HG03280 (cell line): ENCODE measurements at regions not wholly inside any gene's neighbourhood (a gene's known extent, or its start where the extent isn't known, plus 50 kb on each side); places are given as distances from the start of the nearest gene placed in this dataset.

Experiments
- ATAC-seq: cut with Tn5 transposase; IDR thresholded peaks from one replicate; pipeline ENCODE4 v1.9.1; 2021; ENCODE audit warnings: mild to moderate bottlenecking, moderate library complexity; ENCODE audit not compliant: unreplicated experiment

DNA sequence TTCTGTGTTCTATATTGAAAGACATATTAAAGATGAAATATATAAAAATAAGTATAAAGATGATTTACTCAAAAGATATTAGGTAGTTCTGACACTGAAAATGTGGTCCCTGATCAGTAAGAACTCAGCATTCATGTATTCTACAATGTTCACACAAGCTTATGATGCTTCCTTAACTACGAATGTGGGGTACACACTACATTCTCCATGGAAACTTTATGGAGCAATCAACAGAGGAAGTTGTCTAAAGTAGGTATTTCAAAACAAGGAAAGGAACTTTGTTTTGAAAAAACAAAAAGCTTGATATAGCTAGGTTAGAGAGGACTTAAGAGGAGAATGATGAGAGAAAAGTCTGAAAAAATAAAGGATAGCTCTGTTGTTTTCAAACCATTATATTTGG, 119.7 kb upstream of the RGS18 start:
- ATAC-seq = no peak

DNA sequence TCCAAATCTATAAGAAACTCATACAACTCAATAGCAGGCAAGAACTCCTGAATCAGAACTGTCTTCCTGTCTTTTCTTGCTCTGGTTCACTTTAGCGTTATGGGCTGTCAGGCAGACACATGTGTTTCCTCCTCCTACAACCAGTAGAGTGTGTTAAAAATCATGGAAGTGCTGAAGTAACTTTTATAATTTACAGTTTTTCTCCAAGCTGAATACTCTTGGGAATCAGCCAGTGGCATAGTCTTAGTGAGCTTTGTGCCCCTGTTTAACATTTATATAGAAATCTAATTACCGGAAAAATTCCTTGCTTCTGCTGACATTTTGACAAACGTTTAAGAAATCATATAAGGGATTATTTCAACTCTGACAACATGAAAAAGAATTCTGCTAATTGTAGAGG, 113.1 kb upstream of the RGS18 start:
- no peak for ATAC-seq

DNA sequence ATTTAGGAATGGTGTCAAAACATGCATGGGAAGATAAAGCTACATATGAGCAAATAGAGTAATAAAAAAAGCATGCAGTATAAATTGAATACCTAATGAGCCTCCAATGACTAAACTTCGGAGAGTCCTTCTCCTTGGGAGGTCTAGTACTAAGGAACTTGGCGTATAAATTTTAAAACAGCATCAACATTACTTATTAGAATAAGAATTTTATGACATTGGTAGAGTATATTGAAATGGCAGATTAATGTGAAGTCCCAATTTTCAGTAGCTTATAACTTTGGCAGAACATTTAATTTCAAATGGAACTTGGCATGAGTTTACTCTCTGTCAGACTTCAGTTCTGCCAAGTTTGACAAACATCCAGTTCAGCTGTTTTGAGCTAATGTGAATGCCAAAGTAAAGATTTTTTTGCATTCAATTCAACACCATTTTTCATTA, 104.7 kb upstream of the RGS18 start:
- no peak for ATAC-seq

DNA sequence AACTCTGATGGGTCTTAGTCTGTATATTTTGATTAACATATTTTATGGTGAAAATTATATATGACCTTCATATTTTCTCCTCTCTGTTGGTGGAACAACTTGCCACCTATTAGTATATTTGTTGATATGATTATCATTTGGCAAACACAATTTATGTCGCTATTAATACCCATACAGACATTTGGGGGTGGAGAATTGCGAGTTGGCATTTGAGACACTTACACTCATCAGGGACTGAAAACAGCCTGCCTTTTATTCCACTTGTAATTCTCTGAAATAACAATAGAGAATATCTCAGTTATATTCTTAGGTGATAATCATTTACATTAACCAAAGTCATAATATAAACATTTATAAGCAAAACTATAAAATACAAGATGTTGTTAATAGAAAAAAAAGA, 100.5 kb upstream of the RGS18 start:
- ATAC-seq = no peak

DNA sequence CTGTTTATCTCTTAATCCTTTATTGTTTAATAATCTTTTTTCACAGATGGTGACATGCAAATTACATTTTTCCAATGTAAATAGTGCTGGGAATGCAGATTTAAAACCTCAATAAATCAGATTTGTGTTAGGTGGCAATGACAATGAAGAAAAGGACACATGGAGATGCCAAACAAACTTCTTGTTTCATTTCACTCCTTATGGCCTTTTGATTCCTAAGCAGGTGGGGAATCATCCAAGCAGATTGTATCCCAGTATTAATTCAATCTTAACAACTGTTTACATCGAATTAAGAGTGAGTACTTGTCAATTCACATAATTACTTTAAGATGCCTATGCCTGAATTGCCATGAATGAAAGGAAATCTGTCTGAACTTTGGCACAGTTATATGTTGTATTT, 98.9 kb upstream of the RGS18 start:
- ATAC-seq = no peak

DNA sequence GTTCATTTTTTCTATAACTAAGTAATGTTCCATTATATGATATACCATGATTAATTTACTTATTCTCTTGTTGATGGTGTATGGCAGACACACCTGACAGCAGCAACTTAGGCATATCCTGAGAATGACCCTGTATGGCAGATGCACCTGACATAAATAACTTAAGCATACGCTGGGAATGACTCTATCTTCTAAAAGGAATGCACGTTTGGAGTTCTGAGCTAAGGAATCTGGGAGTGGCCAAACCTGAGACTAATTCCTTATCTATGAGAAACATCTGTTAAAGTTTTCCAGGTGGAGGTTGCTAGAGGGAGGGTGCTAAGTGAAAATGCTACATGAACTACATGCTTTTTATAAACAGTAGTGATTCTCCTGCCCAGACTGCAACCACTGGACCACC, 96.7 kb upstream of the RGS18 start:
- ATAC-seq = no peak

DNA sequence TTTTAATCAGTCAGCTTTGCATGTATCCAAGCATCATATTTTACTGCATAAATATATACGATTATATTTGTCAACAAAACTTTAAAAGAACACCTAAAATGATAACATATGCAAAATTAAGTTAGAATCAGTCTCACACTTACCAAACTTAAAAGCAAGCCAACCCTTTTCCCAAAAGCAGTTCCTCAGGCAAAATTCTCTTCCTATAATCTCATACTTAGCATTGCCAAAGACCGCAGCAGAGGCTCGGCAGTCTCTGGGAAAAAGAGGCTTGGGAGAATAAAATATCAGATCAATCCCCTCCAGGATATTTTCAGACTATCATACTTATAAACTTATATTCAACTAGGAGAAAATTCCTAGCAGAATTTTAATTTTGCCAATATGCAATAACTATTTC, 93.2 kb upstream of the RGS18 start:
- no peak for ATAC-seq

DNA sequence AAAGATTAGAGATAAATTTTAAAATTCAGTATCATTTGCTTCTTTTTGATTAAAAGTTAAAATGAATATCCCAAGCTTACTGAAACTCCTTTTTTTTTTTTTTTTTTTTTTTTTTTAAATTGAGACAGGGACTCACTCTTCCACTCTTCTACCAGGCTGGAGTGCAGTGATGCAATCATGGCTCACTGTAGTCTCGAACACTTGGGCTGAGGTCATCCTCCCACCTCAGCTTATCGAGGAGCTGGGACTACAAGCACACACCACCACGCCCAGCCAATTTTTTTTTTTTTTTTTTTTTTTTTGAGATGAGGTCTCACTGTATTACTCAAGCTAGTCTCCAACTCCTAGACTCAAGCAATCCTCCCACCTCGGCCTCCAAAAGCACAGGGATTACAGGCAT, 92.1 kb upstream of the RGS18 start:
- ATAC-seq = no peak

DNA sequence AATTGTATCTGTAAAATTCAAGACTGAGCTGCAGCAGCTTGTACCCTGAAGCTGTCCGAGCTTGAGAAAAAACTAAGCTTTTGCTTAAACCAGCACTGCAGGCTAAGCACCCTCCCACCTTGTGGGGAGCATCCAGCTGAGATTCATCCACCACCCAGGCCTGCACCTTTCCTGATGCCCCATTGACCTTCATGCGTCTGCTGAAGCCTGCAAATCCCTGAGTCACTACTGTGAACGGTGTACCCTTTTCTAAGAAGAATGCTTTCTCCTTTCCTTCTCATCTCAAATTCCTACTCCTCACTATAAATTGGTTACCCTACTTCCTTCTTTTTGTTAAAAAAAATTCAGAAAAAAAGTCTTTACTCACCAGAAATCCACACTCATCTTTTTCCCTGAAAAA, 90.9 kb upstream of the RGS18 start:
- no peak for ATAC-seq

DNA sequence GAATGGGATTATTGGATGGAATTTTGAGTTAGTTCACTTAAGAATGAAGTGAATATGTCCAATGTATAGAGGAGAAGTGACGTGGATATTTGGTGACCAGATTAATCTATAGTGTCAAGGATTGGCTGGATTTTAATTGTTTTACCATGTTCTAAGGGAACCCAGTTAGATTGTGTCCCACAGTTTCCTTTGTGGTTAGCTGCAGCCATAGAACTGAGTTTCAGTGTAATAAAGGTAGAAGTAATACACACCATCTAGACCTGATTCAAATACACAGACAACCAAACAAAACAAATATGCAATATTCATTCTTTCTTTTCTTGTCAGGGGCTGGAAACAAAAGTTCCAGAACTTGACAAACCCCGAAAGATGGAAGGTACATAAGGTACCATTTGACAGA, 88.0 kb upstream of the RGS18 start:
- no peak for ATAC-seq

DNA sequence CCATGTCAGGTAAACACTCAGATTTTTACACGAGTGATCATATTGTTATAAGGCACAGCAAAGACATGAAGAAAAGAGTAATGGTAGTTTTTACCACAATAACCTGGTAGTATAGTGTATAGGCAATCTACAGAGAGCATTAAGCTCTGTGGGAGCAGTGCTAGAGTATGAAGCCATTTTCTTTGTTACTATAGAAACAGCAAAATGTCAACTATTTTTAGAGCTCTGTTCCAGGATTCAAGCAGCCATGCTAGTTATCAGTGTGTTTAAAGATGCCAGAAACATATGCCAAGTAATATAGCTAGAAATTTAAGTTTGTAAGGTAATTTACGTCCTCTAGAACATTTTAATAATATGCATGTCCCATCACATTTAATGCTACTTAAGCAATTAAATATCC, 77.6 kb upstream of the RGS18 start:
- no peak for ATAC-seq

DNA sequence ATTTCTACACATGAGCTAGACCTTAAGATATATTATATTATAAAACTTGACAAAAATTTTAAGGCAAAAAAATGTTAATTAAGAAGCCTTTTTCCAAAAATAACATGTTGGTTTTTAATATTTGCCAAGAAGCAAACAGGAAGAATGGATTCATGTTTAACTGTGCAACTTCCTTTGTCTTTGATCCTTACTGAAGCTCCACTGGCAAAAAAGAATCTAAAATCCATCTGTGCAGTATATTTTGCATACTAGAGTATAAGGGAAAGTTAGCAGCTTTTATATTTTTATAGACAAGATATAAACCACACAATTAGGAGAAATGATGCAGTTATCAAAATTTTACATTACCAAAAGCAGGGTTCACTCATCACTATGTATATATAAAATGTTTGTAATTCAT, 76.9 kb upstream of the RGS18 start:
- ATAC-seq = no peak

DNA sequence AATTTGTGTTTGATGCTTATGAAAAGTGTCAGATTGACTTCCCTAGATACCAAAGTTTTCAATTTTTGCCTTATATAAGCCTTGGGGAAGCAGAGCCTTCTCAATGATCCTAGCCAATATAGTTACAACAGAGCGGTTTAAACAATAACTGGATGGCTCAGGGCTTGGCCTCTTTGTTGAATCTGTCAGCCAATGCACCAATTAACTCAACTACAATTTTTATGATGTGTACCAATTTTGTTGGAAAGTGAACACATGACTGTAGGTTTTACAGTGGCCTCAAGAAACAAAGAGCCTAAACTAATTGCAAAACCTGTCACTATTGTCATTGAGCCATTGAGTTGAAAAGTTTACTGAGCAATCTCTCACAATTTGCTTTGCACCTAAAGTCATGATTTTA, 71.6 kb upstream of the RGS18 start:
- ATAC-seq = no peak

DNA sequence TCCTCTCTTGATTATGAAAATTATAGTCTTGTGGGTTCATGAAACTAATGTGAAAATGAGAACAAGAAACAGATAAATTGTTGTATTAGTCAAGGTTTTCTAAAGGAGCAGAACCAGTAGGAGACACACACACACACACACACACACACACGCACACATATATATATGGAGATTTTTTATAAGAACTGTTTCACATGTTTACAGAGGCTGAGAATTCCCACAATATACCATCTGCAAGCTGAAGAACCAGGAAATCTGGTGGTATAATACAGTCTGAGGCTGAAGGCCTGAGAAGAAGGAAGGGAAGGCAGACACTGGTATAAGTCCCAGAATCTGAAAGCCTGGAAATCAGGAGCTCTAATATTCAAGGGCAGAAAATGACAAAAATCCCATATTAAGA, 70.9 kb upstream of the RGS18 start:
- no peak for ATAC-seq

DNA sequence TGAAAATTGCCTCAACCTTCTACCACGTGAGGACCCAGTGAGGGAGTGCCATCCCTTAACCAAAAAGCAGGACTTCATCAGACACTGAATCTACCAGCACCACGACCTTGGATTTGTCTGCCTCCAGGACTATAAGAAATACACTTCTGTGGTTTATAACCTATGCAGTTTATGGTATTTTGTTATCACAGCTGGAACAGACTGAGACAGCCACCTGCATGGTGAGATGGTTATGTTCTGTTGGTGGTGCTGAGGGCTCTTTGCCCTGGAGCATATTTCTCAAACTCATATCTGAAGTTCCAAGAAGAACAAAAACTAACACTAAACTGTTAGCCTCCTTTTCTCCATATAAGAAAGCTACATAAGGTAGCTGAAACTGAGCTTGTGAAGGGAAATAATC, 69.8 kb upstream of the RGS18 start:
- ATAC-seq = no peak

DNA sequence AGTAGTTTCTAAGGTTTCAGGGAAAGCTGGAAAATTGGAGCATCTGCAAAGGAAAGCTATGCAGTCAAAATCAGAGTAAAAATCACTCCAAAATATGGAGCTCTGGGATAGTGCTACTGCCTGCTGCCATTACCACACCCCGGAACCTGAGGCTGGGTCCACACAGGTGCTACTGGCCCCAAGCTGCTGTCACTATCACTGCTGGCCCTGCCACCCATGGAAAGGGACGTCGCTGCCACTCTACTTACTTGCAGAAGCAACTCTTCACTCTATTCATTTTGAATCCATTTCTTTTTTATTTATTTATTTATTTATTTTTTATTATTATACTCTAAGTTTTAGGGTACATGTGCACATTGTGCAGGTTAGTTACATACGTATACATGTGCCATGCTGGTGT, 60.3 kb upstream of the RGS18 start:
- ATAC-seq = no peak

DNA sequence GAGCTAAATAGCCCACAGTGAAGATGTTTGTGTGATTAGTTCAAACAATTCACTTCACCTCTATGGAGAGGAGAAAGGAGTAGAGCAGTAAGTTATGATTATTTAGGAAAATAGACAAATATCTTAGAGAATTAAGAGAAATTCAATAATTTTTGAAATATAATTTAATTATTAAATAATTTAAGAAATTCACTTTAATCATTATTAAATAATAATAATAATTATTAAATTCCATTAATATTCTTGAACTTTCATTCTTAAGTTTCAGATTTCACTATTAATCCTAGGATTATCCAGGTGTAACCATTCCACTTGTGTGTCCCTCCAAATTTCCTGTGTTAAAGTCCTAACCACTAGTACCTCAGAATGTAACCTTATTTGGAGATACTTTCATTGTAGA, 58.9 kb upstream of the RGS18 start:
- ATAC-seq = no peak

DNA sequence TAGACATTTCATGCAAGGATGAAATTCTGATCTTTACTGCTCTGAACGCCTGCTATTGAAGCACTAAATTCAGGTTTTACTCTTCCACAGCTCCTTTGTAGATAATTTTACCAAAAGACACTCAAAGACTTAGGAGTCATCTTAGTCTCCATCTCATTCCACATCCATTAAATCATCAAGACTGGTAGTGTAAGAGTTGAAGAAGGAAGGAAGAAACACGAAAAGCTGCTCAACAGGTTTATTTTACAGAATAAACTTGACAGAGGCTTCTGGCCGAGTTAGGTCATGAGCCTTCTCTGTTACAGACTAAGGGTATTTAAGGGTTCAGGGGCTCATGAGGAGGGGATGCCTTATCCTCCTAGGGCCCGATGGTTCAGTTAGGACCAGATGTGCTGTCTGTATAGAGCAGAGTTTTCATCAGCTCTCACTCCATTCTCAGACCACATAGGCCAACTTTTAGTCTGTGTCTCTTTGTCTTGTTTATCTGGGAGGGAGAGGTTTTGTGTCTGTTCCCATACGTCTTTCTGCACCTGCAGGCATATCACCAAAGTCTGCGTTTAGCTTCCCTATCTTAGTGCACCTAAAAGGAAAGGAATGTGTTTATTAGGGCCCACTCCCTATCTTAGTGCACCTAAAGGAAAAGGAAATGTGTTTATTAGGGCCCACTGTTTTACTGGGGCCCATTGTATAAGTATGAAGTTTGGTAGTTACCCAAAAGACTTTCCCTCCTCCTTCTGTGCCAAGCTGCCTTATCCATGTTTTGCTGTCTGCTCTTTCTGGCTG, 57.4 kb upstream of the RGS18 start:
- no peak for ATAC-seq

DNA sequence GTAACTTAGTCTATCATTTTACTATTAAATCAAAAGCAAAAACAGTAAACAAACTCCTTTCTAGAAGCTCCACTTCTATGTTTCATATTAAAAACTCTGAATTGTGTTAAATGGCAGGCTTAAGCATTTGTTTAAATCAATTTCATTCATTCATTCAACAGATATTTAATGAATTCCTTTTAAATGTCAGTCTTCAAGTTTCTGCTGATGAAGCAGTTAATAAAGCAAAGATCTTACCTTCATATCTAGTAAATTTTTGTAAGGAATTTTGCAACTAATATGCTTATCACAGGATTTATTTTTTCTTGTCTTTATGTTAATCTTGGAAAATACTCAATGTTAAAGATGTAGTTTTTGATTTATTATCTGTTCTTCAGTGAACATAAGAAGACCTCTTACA, 54.1 kb upstream of the RGS18 start:
- ATAC-seq = no peak

DNA sequence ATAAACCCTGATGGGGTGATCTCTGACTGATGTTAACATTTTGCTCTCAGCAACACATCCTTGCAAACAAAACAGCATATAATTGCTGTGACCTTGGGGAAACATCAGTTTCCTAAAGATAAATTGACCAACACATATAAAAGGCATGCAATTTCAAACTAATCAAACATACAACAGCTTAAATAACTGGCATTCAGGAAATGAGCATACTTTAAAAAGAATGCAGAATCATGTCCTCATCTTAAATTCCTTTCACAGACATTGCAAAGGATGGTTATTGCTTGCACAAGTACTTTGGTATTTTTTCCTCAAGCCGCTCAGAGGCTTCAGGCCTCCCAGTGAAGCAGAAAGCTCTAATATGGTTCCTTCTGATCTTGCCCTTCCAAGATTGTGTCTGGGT, 53.4 kb upstream of the RGS18 start:
- ATAC-seq = no peak

DNA sequence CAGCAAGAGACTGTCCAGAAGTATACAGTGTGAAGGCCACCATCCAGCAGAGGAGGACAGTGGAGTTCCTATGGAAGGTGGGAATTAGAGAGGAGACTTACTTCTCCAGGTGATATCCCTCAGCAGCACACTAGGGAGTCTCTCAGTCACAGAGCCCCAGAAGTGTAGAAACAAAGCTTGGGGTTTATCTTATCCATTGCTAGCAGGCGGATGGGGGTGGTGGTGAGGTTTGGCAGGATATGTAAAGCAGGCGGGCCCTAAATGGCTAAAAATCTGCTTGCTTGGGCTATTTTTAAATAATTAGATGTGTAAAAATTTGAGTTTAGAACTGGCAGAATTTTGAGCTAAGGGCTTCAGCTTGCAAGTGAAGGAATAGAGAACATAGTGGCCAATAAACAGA, 50.1 kb upstream of the RGS18 start:
- no peak for ATAC-seq
